Spinal cord (tissue), 9 donors: ENCODE measurements at regions not wholly inside any gene's neighbourhood (a gene's known extent, or its start where the extent isn't known, plus 50 kb on each side); places are given as distances from the start of the nearest gene placed in this dataset.

Experiments used
- DNase-seq, 6 donors: peaks; one replicate each; pipeline versions ENCODE4 v3.0.0 to v3.0.0-alpha.2; 2013 to 2015; ENCODE audit warnings: low spot score in 6 of 6, low read depth in 4 of 6
- H3K27ac ChIP-seq: one replicate; pipeline ENCODE4 v1.5.1; 2013; ENCODE audit warnings: low read depth, low read length, control low read depth
- H3K27me3 ChIP-seq: one replicate; pipeline ENCODE4 v1.6.1; 2013; ENCODE audit warnings: low read length; ENCODE audit not compliant: control insufficient read depth, insufficient read depth
- H3K36me3 ChIP-seq: one replicate; pipeline ENCODE4 v1.6.1; 2013; ENCODE audit warnings: low read length; ENCODE audit not compliant: control insufficient read depth, insufficient read depth
- H3K4me1 ChIP-seq: one replicate; pipeline ENCODE4 v1.6.1; 2013; ENCODE audit warnings: low read length; ENCODE audit not compliant: control insufficient read depth, insufficient read depth
- H3K4me3 ChIP-seq: one replicate; pipeline ENCODE4 v1.5.1; 2013; ENCODE audit warnings: low read depth, low read length, control low read depth
- H3K9me3 ChIP-seq: one replicate; pipeline ENCODE4 v1.6.1; 2013; ENCODE audit warnings: low read length; ENCODE audit not compliant: control insufficient read depth, insufficient read depth
- whole genome bisulfite sequencing: methylation state at CpG from one replicate; pipeline ENCODE4 v1.1.5; 2013; ENCODE audit warnings: missing lambda C conversion rate; ENCODE audit not compliant: insufficient coverage; 5-methylcytosine and 5-hydroxymethylcytosine counted together
- donor health status: healthy.

DNA sequence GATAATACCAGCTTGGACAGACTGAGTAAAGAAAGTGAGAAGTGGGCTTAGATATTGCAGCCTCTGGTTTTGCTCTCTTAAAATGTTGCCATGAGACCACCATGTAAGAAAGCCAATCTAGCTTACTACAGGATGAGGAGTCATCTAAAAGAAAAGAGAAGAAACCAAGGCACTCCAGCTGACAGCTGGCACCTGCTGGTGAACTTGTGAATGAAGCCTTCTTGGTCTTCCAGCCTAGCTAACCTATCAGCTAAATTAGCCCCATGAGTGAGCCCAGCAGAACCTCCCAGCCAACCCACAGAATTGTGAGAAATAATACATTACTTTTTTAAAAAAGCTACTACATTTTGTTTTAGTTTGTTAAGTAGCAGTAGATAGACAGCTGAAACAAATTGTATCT is 154.5 kb upstream of the QRFPR start:
- Histone ChIP-seq H3K36me3 (no peaks in the 10 kb centered on the region), H3K9me3 (no peaks in the 10 kb centered on the region)

DNA sequence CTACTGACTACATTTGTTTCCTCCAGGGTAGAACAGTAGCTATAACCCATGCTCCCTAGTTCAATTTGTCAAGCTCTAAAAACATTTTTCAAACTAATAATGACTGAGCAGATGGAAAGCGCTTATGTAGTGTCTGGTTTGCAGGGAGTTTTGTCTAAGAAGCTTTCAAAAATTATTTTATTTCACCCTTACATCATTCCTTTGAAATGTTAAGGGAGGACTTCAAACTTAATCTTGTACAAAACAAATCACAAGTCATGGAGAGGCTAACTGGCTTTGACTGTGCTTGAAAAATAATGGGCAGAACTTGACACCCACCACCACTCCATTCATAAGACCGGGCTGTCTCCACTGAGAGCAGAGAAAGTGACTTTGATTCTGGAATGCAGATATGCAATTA is 153.4 kb upstream of the QRFPR start:
- H3K27ac ChIP-seq = no peak overlapping the region
- H3K4me1 ChIP-seq = no peaks in the 10 kb centered on the region
- no peaks in the 10 kb centered on the region for H3K27me3 ChIP-seq
- H3K36me3 ChIP-seq = no peaks in the 10 kb centered on the region
- H3K4me3 ChIP-seq = no peak overlapping the region
- DNase-seq = no peak
- no peaks in the 10 kb centered on the region for H3K9me3 ChIP-seq
- no CpG with 5 or more reads among the region's 2 CpGs for WGBS

More for the DNA sequence above, 154.5 kb upstream of the QRFPR start:
- Histone ChIP-seq H3K27me3 (no peaks in the 10 kb centered on the region), H3K4me3 (no peak overlapping the region), H3K27ac (no peak overlapping the region), H3K4me1 (no peaks in the 10 kb centered on the region)
- no peak for DNase-seq

DNA sequence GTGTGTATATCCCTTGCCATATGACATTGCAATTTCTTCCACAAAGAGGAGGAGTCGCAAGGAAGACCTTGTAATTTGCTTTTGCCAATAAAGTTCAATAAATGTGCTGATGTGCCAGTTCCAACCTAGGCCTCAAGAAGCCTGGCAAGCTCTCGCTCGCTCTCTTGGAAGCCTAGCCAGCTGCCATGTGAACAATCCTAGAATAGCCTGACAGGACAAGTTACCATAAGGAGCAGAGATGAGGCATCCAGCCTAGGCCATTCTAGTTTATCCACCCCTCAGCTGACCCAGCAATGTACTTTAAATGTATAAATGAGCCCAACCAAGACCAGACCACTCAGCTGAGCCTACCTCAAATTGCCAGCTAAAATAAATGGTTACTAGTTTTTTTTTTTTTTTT is 145.7 kb upstream of the QRFPR start:
- Histone ChIP-seq H3K27me3 (no peaks in the 10 kb centered on the region), H3K36me3 (no peaks in the 10 kb centered on the region), H3K27ac (no peak overlapping the region), H3K4me3 (no peak overlapping the region), H3K9me3 (no peaks in the 10 kb centered on the region), H3K4me1 (no peaks in the 10 kb centered on the region)
- 91% methylated on average over 3 of the region's 3 CpGs for WGBS
- DNase-seq = no peak

DNA sequence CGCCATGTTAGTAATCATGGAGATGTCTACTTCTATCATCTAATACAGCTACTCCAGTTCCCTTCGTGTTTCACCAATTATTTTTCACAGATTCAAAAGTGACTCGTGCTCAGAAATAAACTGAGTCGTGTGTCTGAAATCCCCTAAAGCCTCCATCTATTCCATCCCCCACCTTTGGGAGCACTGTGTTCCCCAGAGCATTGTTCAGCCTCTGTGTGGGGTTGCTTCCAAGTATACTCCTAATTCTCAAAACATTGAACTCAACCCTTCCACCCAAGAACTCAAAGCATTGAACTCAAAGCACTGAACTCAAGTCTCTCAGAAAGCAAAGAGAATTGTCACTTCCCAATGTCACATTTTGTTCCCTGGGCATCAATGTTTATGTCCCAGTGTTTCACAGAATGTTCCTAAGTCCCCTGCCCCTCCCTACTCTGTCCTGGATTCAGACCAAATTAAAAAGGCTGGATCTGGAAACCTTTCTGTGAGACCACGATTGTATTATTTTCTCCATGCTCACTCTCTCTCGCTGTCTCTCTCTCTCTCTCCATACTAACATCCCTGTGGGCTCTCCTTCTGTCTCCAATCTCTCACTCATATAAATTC is 138.5 kb upstream of the QRFPR start:
- WGBS = 86% methylated on average over 4 of the region's 6 CpGs
- Histone ChIP-seq H3K36me3 (no peaks in the 10 kb centered on the region), H3K27me3 (no peaks in the 10 kb centered on the region), H3K9me3 (no peaks in the 10 kb centered on the region), H3K4me3 (no peak overlapping the region), H3K4me1 (no peaks in the 10 kb centered on the region), H3K27ac (no peak overlapping the region)
- DNase-seq = peak in 2 of 6 donors; percentile 19 to 27

DNA sequence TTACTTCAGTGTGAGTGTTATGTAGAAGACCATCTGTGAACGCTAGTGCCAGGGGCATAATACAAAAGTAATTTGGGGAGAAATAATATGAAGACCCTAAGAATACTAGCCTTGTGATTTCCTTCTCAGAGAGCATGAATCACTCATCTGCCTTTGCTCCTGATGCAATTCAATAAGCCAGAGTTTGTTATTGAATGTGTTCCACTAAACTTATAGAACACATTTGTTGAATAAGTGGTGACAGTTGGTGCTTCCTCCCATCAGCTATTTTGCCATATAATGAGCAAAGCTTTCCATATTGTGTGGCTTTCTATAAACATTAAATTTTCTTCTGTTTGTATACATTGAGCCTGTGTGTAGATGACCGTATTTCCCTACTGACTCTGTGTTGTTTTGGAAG is 136.4 kb upstream of the QRFPR start:
- Histone ChIP-seq H3K27me3 (no peaks in the 10 kb centered on the region), H3K4me3 (no peak overlapping the region), H3K9me3 (no peaks in the 10 kb centered on the region), H3K36me3 (no peaks in the 10 kb centered on the region), H3K4me1 (no peaks in the 10 kb centered on the region), H3K27ac (no peak overlapping the region)
- whole genome bisulfite sequencing = no CpG with 5 or more reads among the region's 2 CpGs
- DNase-seq = no peak

DNA sequence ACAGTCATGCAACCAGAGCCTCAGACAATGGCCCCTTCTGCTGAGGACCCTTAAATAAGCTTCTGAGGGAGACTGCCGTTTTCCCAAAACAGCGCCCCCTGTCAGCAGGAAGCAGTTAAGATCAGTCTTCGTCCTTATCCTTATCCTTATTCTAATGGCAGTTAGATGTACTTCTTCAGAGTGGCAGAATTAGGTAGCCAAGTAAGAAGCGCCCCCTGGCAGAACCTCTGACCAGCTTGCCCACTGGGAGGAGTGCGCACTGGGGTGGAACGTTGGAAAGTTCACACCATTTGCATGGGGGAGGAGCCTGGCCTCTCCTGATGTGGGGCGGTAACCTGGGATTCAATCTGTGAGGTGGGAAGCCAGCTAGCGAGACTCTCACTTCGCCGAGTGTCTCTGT is 133.6 kb upstream of the QRFPR start:
- Histone ChIP-seq H3K27me3 (no peaks in the 10 kb centered on the region), H3K27ac (no peak overlapping the region), H3K4me3 (no peak overlapping the region), H3K36me3 (no peaks in the 10 kb centered on the region), H3K4me1 (no peaks in the 10 kb centered on the region), H3K9me3 (no peaks in the 10 kb centered on the region)
- no peak for DNase-seq
- WGBS = 88% methylated on average over 6 of the region's 10 CpGs

DNA sequence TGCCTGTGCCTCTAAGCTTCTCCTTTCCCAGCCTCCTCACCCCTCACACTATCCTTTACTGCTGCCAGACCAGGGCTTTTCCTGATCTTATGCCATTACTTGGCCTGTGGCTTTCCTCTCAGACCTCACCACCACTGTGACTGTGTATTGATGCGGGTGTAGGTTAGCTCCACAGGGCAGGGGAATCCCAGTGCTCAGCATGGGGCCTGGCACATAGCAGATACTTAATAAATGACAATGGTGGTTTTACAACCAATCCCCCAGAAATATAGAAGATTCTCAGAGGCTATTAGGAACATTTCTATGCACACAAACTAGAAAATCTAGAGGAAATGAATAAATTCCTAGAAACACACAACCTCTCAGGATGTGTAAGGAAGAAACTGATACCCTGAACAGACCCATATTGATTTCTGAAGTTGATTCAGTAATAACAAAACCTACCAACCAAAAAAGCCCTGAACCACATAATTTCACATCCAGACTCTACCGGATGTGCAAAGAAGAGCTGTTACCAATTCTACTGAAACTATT is 129.6 kb upstream of the QRFPR start:
- H3K9me3 ChIP-seq = no peaks in the 10 kb centered on the region
- no peak for DNase-seq
- H3K27ac ChIP-seq = no peak overlapping the region
- WGBS = 100% methylated on average over 1 of the region's 2 CpGs
- no peaks in the 10 kb centered on the region for H3K36me3 ChIP-seq
- H3K4me1 ChIP-seq = no peaks in the 10 kb centered on the region
- no peaks in the 10 kb centered on the region for H3K27me3 ChIP-seq
- H3K4me3 ChIP-seq = no peak overlapping the region

DNA sequence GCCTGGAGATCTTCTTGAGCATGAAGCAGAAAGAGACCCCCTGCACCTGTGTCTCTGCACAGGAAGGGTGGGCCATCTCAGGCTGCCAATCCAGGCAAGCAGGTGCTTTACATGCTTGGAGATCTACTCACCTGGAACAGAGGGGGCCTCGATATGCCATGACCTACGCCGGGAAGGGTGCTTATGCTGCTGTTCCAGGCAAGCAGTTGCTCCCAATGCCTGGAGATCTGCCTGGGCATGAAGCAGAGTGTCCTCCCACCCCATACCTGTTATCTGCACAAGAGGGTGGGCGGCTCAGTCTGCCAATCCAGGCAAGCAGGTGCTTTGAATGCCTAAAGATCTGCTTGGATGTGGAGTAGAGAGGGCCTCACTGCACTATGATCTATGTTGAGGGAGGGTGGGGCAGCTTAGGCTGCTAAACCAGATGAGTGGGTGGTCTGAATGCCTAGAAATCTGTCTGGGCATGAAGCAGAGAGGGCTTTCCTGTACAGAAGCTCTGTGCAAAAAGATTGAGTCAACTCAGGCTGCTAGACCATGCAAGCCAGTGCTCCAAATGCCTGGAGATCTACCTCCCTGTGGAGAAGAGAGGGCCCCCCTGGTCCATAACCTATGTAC is 104.5 kb upstream of the QRFPR start:
- DNase-seq = no peak
- 86% methylated on average over 2 of the region's 4 CpGs for WGBS
- Histone ChIP-seq H3K27me3 (no peaks in the 10 kb centered on the region), H3K4me1 (no peaks in the 10 kb centered on the region), H3K4me3 (no peak overlapping the region), H3K36me3 (no peaks in the 10 kb centered on the region), H3K9me3 (no peaks in the 10 kb centered on the region), H3K27ac (no peak overlapping the region)

DNA sequence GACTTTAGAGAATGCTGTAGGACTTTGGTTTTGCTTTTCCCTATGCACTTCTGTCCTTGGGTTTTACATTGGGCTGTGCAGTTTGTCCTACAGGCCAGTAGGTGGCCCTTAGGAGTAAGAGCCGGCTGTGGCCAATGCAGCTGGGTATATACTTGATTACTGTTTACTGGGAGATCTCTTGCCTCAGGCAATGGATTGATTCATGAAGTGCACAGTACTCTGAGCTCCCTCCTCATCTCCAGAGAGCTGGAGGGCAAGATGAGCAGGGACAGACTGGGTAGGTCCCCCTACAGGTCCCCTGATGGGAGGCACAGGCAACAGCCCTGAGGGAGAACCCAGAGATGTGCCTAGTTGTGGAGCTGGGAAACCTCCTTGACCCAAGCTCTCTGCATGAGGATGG is 103.8 kb upstream of the QRFPR start:
- no peaks in the 10 kb centered on the region for H3K36me3 ChIP-seq
- no peaks in the 10 kb centered on the region for H3K4me1 ChIP-seq
- H3K9me3 ChIP-seq = no peaks in the 10 kb centered on the region
- WGBS = 0% methylated on average over 1 of the region's 1 CpG
- no peak overlapping the region for H3K4me3 ChIP-seq
- no peak overlapping the region for H3K27ac ChIP-seq
- DNase-seq = no peak
- no peaks in the 10 kb centered on the region for H3K27me3 ChIP-seq

DNA sequence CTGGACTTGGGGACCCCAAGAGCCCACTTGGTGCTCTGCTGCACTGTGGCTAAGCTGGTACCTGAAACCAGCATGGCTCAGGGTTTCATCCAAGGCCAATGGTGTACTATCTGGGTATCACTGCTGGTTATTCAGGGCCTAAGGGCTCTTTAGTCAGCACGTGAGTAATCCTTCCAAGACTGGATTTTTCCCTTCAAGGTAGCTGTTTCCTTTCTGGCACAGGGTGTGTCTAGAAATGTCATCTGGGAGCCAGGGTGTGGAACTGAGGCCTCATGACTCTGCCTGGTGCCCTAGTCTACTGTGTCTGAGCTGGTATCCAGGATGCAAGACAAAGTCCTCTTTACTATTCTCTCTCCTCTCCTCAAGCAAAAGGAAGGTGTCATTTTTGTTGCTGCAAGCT is 99.0 kb upstream of the QRFPR start:
- Histone ChIP-seq H3K27ac (no peak overlapping the region), H3K9me3 (no peaks in the 10 kb centered on the region), H3K36me3 (no peaks in the 10 kb centered on the region), H3K27me3 (no peaks in the 10 kb centered on the region), H3K4me1 (no peaks in the 10 kb centered on the region), H3K4me3 (no peak overlapping the region)
- no peak for DNase-seq
- no CpG with 5 or more reads among the region's 1 CpG for WGBS
